ENCODE measurements at regions not wholly inside any gene's neighbourhood (a gene's known extent, or its start where the extent isn't known, plus 50 kb on each side); places are given as distances from the start of the nearest gene placed in this dataset.

DNA sequence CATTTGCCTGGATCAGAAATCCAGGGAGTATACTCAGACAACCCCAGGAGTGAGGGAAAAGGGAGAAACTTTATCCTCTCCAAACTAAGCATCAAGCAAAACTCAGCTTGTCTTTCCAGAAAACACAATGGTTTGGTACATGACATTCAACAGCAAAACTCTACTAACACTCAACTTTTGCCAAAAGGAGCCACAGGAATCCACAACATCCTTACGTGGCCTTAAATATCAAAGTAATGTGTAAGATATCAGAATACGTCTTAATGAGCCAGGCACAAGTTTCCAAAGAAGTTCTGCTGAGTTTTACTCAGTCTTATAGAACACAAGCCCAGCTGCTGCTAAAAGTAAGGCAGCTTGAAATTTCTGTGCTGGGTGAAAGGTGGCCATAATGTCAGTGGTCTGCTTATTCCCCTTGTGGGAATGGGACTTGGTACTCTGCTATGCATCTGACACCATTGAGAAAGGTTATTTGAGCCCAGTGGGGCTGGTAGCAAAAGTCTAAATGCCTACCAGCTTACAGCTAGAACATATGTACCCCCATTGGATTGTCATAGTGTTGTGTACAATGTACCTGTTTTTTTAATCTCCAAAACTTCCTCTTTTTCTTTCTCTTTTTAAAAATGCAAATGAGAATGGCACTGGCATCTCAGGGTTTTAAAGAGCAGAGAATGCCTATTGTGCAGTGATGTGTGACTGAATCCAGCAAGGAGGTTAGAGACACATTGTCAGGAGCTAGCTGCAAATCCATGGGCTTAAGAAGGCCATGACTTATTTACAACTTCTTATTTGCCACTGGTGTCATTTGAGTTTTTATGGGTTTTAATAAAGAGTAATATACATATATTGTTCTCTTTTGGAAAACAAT, 62.0 kb upstream of the ST6GALNAC3 start:
- CTCF ChIA-PET, result no interaction called here
- no peak overlapping the region for H3K4me3 Mint-ChIP-seq
- DNase-seq, result no peak
- peaks cover 3% of the 10 kb centered on the region for H3K27me3 Mint-ChIP-seq
- H3K9me3 Mint-ChIP-seq, result no peaks in the 10 kb centered on the region
- POLR2A ChIA-PET, result no interaction called here
- H3K27ac Mint-ChIP-seq, result no peak overlapping the region
- H3K36me3 Mint-ChIP-seq (ENCODE audit: low read depth), result no peaks in the 10 kb centered on the region
- H3K4me1 Mint-ChIP-seq, result no peaks in the 10 kb centered on the region

- Mint-ChIP-seq H3K9me3 (no peaks in the 10 kb centered on the region), H3K36me3 (ENCODE audit: low read depth) (no peaks in the 10 kb centered on the region), H3K4me1 (no peaks in the 10 kb centered on the region), H3K27me3 (peaks cover 3% of the 10 kb centered on the region), H3K4me3 (no peak overlapping the region), H3K27ac (no peak overlapping the region)
- POLR2A ChIA-PET, result no interaction called here
- CTCF ChIA-PET, result no interaction called here
- DNase-seq, result no peak
Observed at GRCh38 chr1:76013206-76013581, 61.4 kb upstream of the ST6GALNAC3 start.

GRCh38 chr1:76015478-76016103, 59.0 kb upstream of the ST6GALNAC3 start:
- Mint-ChIP-seq H3K27ac (no peak overlapping the region), H3K9me3 (no peaks in the 10 kb centered on the region), H3K4me1 (no peaks in the 10 kb centered on the region), H3K27me3 (no peaks in the 10 kb centered on the region), H3K36me3 (ENCODE audit: low read depth) (no peaks in the 10 kb centered on the region), H3K4me3 (no peak overlapping the region)
- POLR2A ChIA-PET, result no interaction called here
- CTCF ChIA-PET, result no interaction called here
- DNase-seq, result no peak

- Mint-ChIP-seq H3K27ac (no peak overlapping the region), H3K27me3 (peaks cover 3% of the 10 kb centered on the region), H3K9me3 (no peaks in the 10 kb centered on the region), H3K4me1 (no peaks in the 10 kb centered on the region), H3K4me3 (no peak overlapping the region), H3K36me3 (ENCODE audit: low read depth) (no peaks in the 10 kb centered on the region)
- ChIA-PET POLR2A (no interaction called here), CTCF (interaction anchor here (0.6 kb wide), 1 partner anchor 1761 kb away, joined by 3 read pairs; the partner anchor contains the start of gene MIGA1)
- no peak for DNase-seq
Observed at GRCh38 chr1:76018045-76018444, 56.5 kb upstream of the ST6GALNAC3 start.

DNA sequence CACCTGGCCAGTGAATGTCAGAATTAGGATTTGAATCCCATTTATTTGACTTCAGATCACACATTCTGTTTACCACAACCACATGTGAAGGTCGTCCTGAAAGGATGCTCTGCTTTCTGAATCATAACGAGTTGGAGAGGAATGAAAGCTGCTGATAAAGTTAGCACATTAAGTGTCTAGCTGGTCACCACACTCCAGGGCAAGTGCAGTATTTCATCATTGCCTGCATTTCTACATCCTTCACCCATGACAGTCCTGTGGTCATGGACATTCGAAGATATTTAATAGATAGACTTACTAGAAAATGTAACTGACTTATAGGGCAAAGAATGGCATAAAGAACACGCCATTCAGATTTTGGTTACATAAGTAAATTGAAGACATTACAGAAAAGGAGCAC, 52.7 kb upstream of the ST6GALNAC3 start:
- DNase-seq, result no peak
- Mint-ChIP-seq H3K9me3 (no peaks in the 10 kb centered on the region), H3K4me3 (no peak overlapping the region), H3K36me3 (ENCODE audit: low read depth) (no peaks in the 10 kb centered on the region), H3K27me3 (peaks cover 7% of the 10 kb centered on the region), H3K27ac (no peak overlapping the region), H3K4me1 (peaks cover 14% of the 10 kb centered on the region)
- CTCF ChIA-PET, result no interaction called here
- POLR2A ChIA-PET, result no interaction called here

DNA sequence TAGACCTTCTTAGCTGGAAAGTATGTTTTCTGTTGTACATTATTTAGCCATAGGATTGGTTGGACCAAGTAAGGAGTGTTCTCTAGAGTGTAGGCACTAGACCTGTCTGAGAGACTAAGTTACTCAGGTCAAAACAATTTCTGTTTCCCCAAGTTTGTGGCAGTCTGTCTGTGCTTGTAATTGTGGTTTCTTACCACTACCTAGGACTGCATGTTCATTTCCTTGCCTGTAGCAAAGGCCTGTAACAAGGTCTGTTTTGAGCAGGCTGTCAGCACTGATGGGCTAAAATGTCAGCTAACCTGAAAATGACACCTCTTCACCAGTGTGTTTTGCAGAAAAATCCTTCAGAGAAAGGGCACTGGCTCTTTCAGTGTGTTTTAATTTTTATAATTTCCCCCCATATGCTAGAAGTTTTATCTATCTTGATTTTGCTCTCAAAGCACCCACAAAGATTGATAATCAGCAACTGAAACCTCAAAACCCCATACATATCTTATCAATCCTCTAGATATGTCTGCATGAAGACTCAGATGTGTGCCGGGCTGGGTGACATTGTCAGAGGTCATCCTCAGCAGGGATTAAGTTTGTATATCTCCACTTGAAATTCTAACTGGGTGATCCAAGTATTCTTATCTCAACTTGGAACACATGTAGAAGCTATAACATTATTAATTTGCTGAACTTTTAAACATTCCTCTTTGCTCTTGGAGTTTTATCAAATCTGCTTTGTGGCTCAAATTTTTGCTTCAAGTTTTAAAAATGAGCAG, 50.7 kb upstream of the ST6GALNAC3 start:
- H3K4me1 Mint-ChIP-seq, result peaks cover 14% of the 10 kb centered on the region
- H3K27ac Mint-ChIP-seq, result no peak overlapping the region
- ChIA-PET CTCF (interaction anchor here (0.6 kb wide), 1 partner anchor 56 kb away, joined by 3 read pairs; no protein-coding TSS in a partner anchor), POLR2A (interaction anchor here (0.6 kb wide), 1 partner anchor 227 kb away, joined by 3 read pairs; the partner anchor contains the start of gene MSH4)
- H3K9me3 Mint-ChIP-seq, result no peaks in the 10 kb centered on the region
- H3K4me3 Mint-ChIP-seq, result no peak overlapping the region
- no peak for DNase-seq
- no peaks in the 10 kb centered on the region for H3K36me3 Mint-ChIP-seq (ENCODE audit: low read depth)
- H3K27me3 Mint-ChIP-seq, result peaks cover 18% of the 10 kb centered on the region

Measured in activated CD4-positive, alpha-beta memory T cell treated with anti-CD3 and anti-CD28 coated beads, Interleukin-2, amount 10 ng/mL, durations not matched to agents 7 days and 5 days (primary cell).